ENCODE measurements at regions not wholly inside any gene's neighbourhood (a gene's known extent, or its start where the extent isn't known, plus 50 kb on each side); places are given as distances from the start of the nearest gene placed in this dataset.
"Not testable (repeated sequence)": the region's sequence is repeated elsewhere in the genome, so short reads cannot be mapped to it uniquely, and the experiment has no call there.

- no peaks in the 10 kb centered on the region for H3K27me3 ChIP-seq (ENCODE audit: insufficient read depth, low read length)
- no peak overlapping the region for H3K27ac ChIP-seq (ENCODE audit: low read length)
- H3K36me3 ChIP-seq (ENCODE audit: insufficient read depth, low read depth, low read length) = no peaks in the 10 kb centered on the region
- no peak overlapping the region for H3K4me3 ChIP-seq (ENCODE audit: low read length)
- no peak overlapping the region for H3K9ac ChIP-seq (ENCODE audit: low read depth, low read length)
- H3K4me1 ChIP-seq (ENCODE audit: insufficient read depth, low read length) = peaks cover 13% of the 10 kb centered on the region
- no peaks in the 10 kb centered on the region for H3K9me3 ChIP-seq (ENCODE audit: insufficient read depth, low read depth, low read length)
These were observed 56.1 kb upstream of the MRTFB start for GRCh38 chr16:14015033-14015432.

GRCh38 chr16:14015461-14015860 is 55.7 kb upstream of the MRTFB start:
- Histone ChIP-seq H3K27me3 (ENCODE audit: insufficient read depth, low read length) (no peaks in the 10 kb centered on the region), H3K27ac (ENCODE audit: low read length) (no peak overlapping the region), H3K4me3 (ENCODE audit: low read length) (no peak overlapping the region), H3K9me3 (ENCODE audit: insufficient read depth, low read depth, low read length) (no peaks in the 10 kb centered on the region), H3K4me1 (ENCODE audit: insufficient read depth, low read length) (peaks cover 13% of the 10 kb centered on the region), H3K36me3 (ENCODE audit: insufficient read depth, low read depth, low read length) (no peaks in the 10 kb centered on the region), H3K9ac (ENCODE audit: low read depth, low read length) (no peak overlapping the region)

GRCh38 chr16:14015948-14016347 is 55.2 kb upstream of the MRTFB start:
- Histone ChIP-seq H3K36me3 (ENCODE audit: insufficient read depth, low read depth, low read length) (no peaks in the 10 kb centered on the region), H3K27me3 (ENCODE audit: insufficient read depth, low read length) (no peaks in the 10 kb centered on the region), H3K4me1 (ENCODE audit: insufficient read depth, low read length) (peaks cover 13% of the 10 kb centered on the region), H3K9ac (ENCODE audit: low read depth, low read length) (no peak overlapping the region), H3K4me3 (ENCODE audit: low read length) (no peak overlapping the region), H3K9me3 (ENCODE audit: insufficient read depth, low read depth, low read length) (no peaks in the 10 kb centered on the region), H3K27ac (ENCODE audit: low read length) (no peak overlapping the region)

GRCh38 chr16:14016362-14016761 is 54.8 kb upstream of the MRTFB start:
- not testable (repeated sequence) for H3K27me3 ChIP-seq (ENCODE audit: insufficient read depth, low read length); H3K9me3 ChIP-seq (ENCODE audit: insufficient read depth, low read depth, low read length); H3K9ac ChIP-seq (ENCODE audit: low read depth, low read length); H3K4me3 ChIP-seq (ENCODE audit: low read length); H3K27ac ChIP-seq (ENCODE audit: low read length); H3K36me3 ChIP-seq (ENCODE audit: insufficient read depth, low read depth, low read length)
- H3K4me1 ChIP-seq (ENCODE audit: insufficient read depth, low read length) = peaks cover 13% of the 10 kb centered on the region

- H3K4me1 ChIP-seq (ENCODE audit: insufficient read depth, low read length) = peaks cover 11% of the 10 kb centered on the region
- H3K27ac ChIP-seq (ENCODE audit: low read length) = no peak overlapping the region
- no peaks in the 10 kb centered on the region for H3K27me3 ChIP-seq (ENCODE audit: insufficient read depth, low read length)
- no peaks in the 10 kb centered on the region for H3K36me3 ChIP-seq (ENCODE audit: insufficient read depth, low read depth, low read length)
- H3K9me3 ChIP-seq (ENCODE audit: insufficient read depth, low read depth, low read length) = no peaks in the 10 kb centered on the region
- no peak overlapping the region for H3K4me3 ChIP-seq (ENCODE audit: low read length)
- H3K9ac ChIP-seq (ENCODE audit: low read depth, low read length) = no peak overlapping the region
These were observed 53.2 kb upstream of the MRTFB start for GRCh38 chr16:14017886-14018285.

- no peak overlapping the region for H3K9ac ChIP-seq (ENCODE audit: low read depth, low read length)
- H3K27me3 ChIP-seq (ENCODE audit: insufficient read depth, low read length) = no peaks in the 10 kb centered on the region
- peaks cover 4% of the 10 kb centered on the region; the same call in 1 of the 2 replicates for H3K4me1 ChIP-seq (ENCODE audit: insufficient read depth, low read length)
- H3K36me3 ChIP-seq (ENCODE audit: insufficient read depth, low read depth, low read length) = no peaks in the 10 kb centered on the region
- H3K9me3 ChIP-seq (ENCODE audit: insufficient read depth, low read depth, low read length) = no peaks in the 10 kb centered on the region
- H3K27ac ChIP-seq (ENCODE audit: low read length) = no peak overlapping the region
- no peak overlapping the region for H3K4me3 ChIP-seq (ENCODE audit: low read length)
These were observed 52.3 kb upstream of the MRTFB start for GRCh38 chr16:14018851-14019250.

GRCh38 chr16:14020141-14020540 is 51.0 kb upstream of the MRTFB start:
- H3K9ac ChIP-seq (ENCODE audit: low read depth, low read length) = no peak overlapping the region
- H3K9me3 ChIP-seq (ENCODE audit: insufficient read depth, low read depth, low read length) = no peaks in the 10 kb centered on the region
- no peak overlapping the region for H3K4me3 ChIP-seq (ENCODE audit: low read length)
- peaks cover 4% of the 10 kb centered on the region; the same call in 1 of the 2 replicates for H3K4me1 ChIP-seq (ENCODE audit: insufficient read depth, low read length)
- no peak overlapping the region for H3K27ac ChIP-seq (ENCODE audit: low read length)
- no peaks in the 10 kb centered on the region for H3K27me3 ChIP-seq (ENCODE audit: insufficient read depth, low read length)
- no peaks in the 10 kb centered on the region for H3K36me3 ChIP-seq (ENCODE audit: insufficient read depth, low read depth, low read length)
